Duodenal mucosa (tissue), 2 donors: ENCODE measurements at regions not wholly inside any gene's neighbourhood (a gene's known extent, or its start where the extent isn't known, plus 50 kb on each side); places are given as distances from the start of the nearest gene placed in this dataset.

ENCODE experiments used
- H3K27ac ChIP-seq: one replicate; pipeline ENCODE4 v1.7.0; 2013; ENCODE audit warnings: low read depth, low read length
- H3K27me3 ChIP-seq, 2 donors: one replicate each; pipeline ENCODE4 v1.7.0; 2013; ENCODE audit warnings: low read length in 2 of 2, control low read depth in 1 of 2; ENCODE audit not compliant: insufficient read depth in 2 of 2, control insufficient read depth in 1 of 2
- H3K36me3 ChIP-seq, 2 donors: one replicate each; pipeline ENCODE4 v1.7.0; 2013; ENCODE audit warnings: low read length in 2 of 2, control low read depth in 1 of 2; ENCODE audit not compliant: insufficient read depth in 2 of 2, control insufficient read depth in 1 of 2
- H3K4me1 ChIP-seq, 2 donors: one replicate each; pipeline ENCODE4 v1.7.0; 2013; ENCODE audit warnings: low read length in 2 of 2, control low read depth in 1 of 2; ENCODE audit not compliant: insufficient read depth in 2 of 2, control insufficient read depth in 1 of 2
- H3K4me3 ChIP-seq, 2 donors: one replicate each; pipeline ENCODE4 v1.7.0; 2013; ENCODE audit warnings: low read length in 2 of 2, low read depth in 1 of 2
- H3K9ac ChIP-seq, 2 donors: one replicate each; pipeline ENCODE4 v1.7.0; 2013; ENCODE audit warnings: low read length in 2 of 2, low read depth in 1 of 2
- H3K9me3 ChIP-seq, 2 donors: one replicate each; pipeline ENCODE4 v1.7.0; 2013; ENCODE audit warnings: low read length in 2 of 2, control low read depth in 1 of 2; ENCODE audit not compliant: control insufficient read depth in 1 of 2

GRCh38 chr22:34971456-34971855 is 94.5 kb upstream of the ISX start:
- Histone ChIP-seq H3K27me3 (no peaks in the 10 kb centered on the region), H3K36me3 (no peaks in the 10 kb centered on the region), H3K4me3 (no peak overlapping the region), H3K27ac (no peak overlapping the region), H3K9ac (no peak overlapping the region), H3K4me1 (no peaks in the 10 kb centered on the region), H3K9me3 (no peaks in the 10 kb centered on the region)

- no peaks in the 10 kb centered on the region for H3K9me3 ChIP-seq
- H3K4me1 ChIP-seq, result no peaks in the 10 kb centered on the region
- H3K36me3 ChIP-seq, result no peaks in the 10 kb centered on the region
- no peak overlapping the region for H3K9ac ChIP-seq
- no peaks in the 10 kb centered on the region for H3K27me3 ChIP-seq
- no peak overlapping the region for H3K4me3 ChIP-seq
- no peak overlapping the region for H3K27ac ChIP-seq
Measured at GRCh38 chr22:34972191-34972897, 93.6 kb upstream of the ISX start.

- Histone ChIP-seq H3K4me1 (no peaks in the 10 kb centered on the region), H3K4me3 (no peak overlapping the region), H3K9me3 (no peaks in the 10 kb centered on the region), H3K27ac (no peak overlapping the region), H3K36me3 (no peaks in the 10 kb centered on the region), H3K27me3 (no peaks in the 10 kb centered on the region), H3K9ac (no peak overlapping the region)
Measured at GRCh38 chr22:34973016-34973415, 92.9 kb upstream of the ISX start.

- Histone ChIP-seq H3K4me3 (no peak overlapping the region), H3K9me3 (no peaks in the 10 kb centered on the region), H3K4me1 (no peaks in the 10 kb centered on the region), H3K9ac (no peak overlapping the region), H3K27me3 (no peaks in the 10 kb centered on the region), H3K27ac (no peak overlapping the region), H3K36me3 (no peaks in the 10 kb centered on the region)
Measured at GRCh38 chr22:34973926-34974325, 92.0 kb upstream of the ISX start.

- H3K9ac ChIP-seq, result no peak overlapping the region
Measured at GRCh38 chr22:34975721-34976120, 90.2 kb upstream of the ISX start.

GRCh38 chr22:34976474-34976873 is 89.5 kb upstream of the ISX start:
- H3K4me3 ChIP-seq, result no peak overlapping the region
- no peaks in the 10 kb centered on the region for H3K36me3 ChIP-seq
- no peaks in the 10 kb centered on the region for H3K27me3 ChIP-seq
- no peak overlapping the region for H3K9ac ChIP-seq
- no peak overlapping the region for H3K27ac ChIP-seq
- H3K4me1 ChIP-seq, result no peaks in the 10 kb centered on the region
- H3K9me3 ChIP-seq, result no peaks in the 10 kb centered on the region

More at GRCh38 chr22:34975721-34976120, 90.2 kb upstream of the ISX start:
- Histone ChIP-seq H3K4me1 (no peaks in the 10 kb centered on the region), H3K27ac (no peak overlapping the region), H3K36me3 (no peaks in the 10 kb centered on the region), H3K27me3 (no peaks in the 10 kb centered on the region), H3K9me3 (no peaks in the 10 kb centered on the region), H3K4me3 (no peak overlapping the region)

GRCh38 chr22:34976886-34977285 is 89.1 kb upstream of the ISX start:
- Histone ChIP-seq H3K4me1 (no peaks in the 10 kb centered on the region), H3K36me3 (no peaks in the 10 kb centered on the region), H3K27ac (no peak overlapping the region), H3K27me3 (no peaks in the 10 kb centered on the region), H3K4me3 (no peak overlapping the region), H3K9me3 (no peaks in the 10 kb centered on the region), H3K9ac (no peak overlapping the region)

- no peaks in the 10 kb centered on the region for H3K4me1 ChIP-seq
- no peak overlapping the region for H3K9ac ChIP-seq
- H3K9me3 ChIP-seq, result peaks cover 2 to 12% of the 10 kb centered on the region in 2 donors
- H3K27me3 ChIP-seq, result no peaks in the 10 kb centered on the region
- no peak overlapping the region for H3K4me3 ChIP-seq
- no peaks in the 10 kb centered on the region for H3K36me3 ChIP-seq
- H3K27ac ChIP-seq, result no peak overlapping the region
Measured at GRCh38 chr22:34986523-34986922, 79.4 kb upstream of the ISX start.

GRCh38 chr22:34992672-34993071 is 73.3 kb upstream of the ISX start:
- Histone ChIP-seq H3K27me3 (no peaks in the 10 kb centered on the region), H3K4me1 (no peaks in the 10 kb centered on the region), H3K27ac (no peak overlapping the region), H3K9me3 (peaks cover 0 to 2% of the 10 kb centered on the region in 2 donors), H3K9ac (no peak overlapping the region), H3K36me3 (no peaks in the 10 kb centered on the region), H3K4me3 (no peak overlapping the region)

GRCh38 chr22:34993548-34993947 is 72.4 kb upstream of the ISX start:
- Histone ChIP-seq H3K27ac (no peak overlapping the region), H3K27me3 (no peaks in the 10 kb centered on the region), H3K4me3 (no peak overlapping the region), H3K4me1 (no peaks in the 10 kb centered on the region), H3K9me3 (no peaks in the 10 kb centered on the region), H3K36me3 (no peaks in the 10 kb centered on the region), H3K9ac (no peak overlapping the region)
